HG02759 (cell line): ENCODE measurements at regions not wholly inside any gene's neighbourhood (a gene's known extent, or its start where the extent isn't known, plus 50 kb on each side); places are given as distances from the start of the nearest gene placed in this dataset.
"Not testable (repeated sequence)": the region's sequence is repeated elsewhere in the genome, so short reads cannot be mapped to it uniquely, and the experiment has no call there.

Experiments
- ATAC-seq: cut with Tn5 transposase; IDR thresholded peaks from one replicate; pipeline ENCODE4 v1.9.1; 2021; ENCODE audit warnings: mild to moderate bottlenecking, moderate library complexity; ENCODE audit not compliant: unreplicated experiment

GRCh38 chr4:159906517-159906916, 803.6 kb downstream of the RAPGEF2 start:
- ATAC-seq: no peak

GRCh38 chr4:159910721-159911120, 807.8 kb downstream of the RAPGEF2 start:
- ATAC-seq: no peak

- no peak for ATAC-seq
These were observed 819.2 kb downstream of the RAPGEF2 start for GRCh38 chr4:159922119-159922518.

GRCh38 chr4:159925770-159926169, 822.9 kb downstream of the RAPGEF2 start:
- no peak for ATAC-seq

- ATAC-seq: no peak
These were observed 824.0 kb downstream of the RAPGEF2 start for GRCh38 chr4:159926871-159927270.

GRCh38 chr4:159927781-159928180, 824.9 kb downstream of the RAPGEF2 start:
- no peak for ATAC-seq

GRCh38 chr4:159934602-159935001, 831.7 kb downstream of the RAPGEF2 start:
- ATAC-seq: not testable (repeated sequence)

GRCh38 chr4:159937595-159937994, 834.7 kb downstream of the RAPGEF2 start:
- ATAC-seq: peak; percentile 98

GRCh38 chr4:159939681-159940080, 836.8 kb downstream of the RAPGEF2 start:
- not testable (repeated sequence) for ATAC-seq

GRCh38 chr4:159941076-159941475, 838.2 kb downstream of the RAPGEF2 start:
- no peak for ATAC-seq

- no peak for ATAC-seq
These were observed 841.6 kb downstream of the RAPGEF2 start for GRCh38 chr4:159944477-159944876.

- no peak for ATAC-seq
These were observed 844.2 kb downstream of the RAPGEF2 start for GRCh38 chr4:159946983-159947615.

GRCh38 chr4:159950707-159951106, 847.8 kb downstream of the RAPGEF2 start:
- ATAC-seq: no peak

- no peak for ATAC-seq
These were observed 863.9 kb downstream of the RAPGEF2 start for GRCh38 chr4:159966746-159967145.

- ATAC-seq: not testable (repeated sequence)
These were observed 874.1 kb downstream of the RAPGEF2 start for GRCh38 chr4:159976871-159977482.

GRCh38 chr4:159977907-159978617, 875.2 kb downstream of the RAPGEF2 start:
- no peak for ATAC-seq

GRCh38 chr4:159979351-159979750, 876.5 kb downstream of the RAPGEF2 start:
- ATAC-seq: no peak

- ATAC-seq: peak; percentile 55
These were observed 877.1 kb downstream of the RAPGEF2 start for GRCh38 chr4:159979953-159980352.

GRCh38 chr4:159980826-159981468, 878.1 kb downstream of the RAPGEF2 start:
- no peak for ATAC-seq

- ATAC-seq: no peak
These were observed 878.6 kb downstream of the RAPGEF2 start for GRCh38 chr4:159981469-159981856.

GRCh38 chr4:159983082-159983481, 880.2 kb downstream of the RAPGEF2 start:
- ATAC-seq: no peak
